Testis (tissue), 2 donors: ENCODE measurements at regions not wholly inside any gene's neighbourhood (a gene's known extent, or its start where the extent isn't known, plus 50 kb on each side); places are given as distances from the start of the nearest gene placed in this dataset.

Source experiments
- POLR2A ChIP-seq: fragments of 450-650 bp; IDR thresholded peaks from one replicate; pipeline ENCODE4 v1.6.1; 2017; ENCODE audit warnings: antibody characterized with exemption, mild to moderate bottlenecking, moderate library complexity
- TF ChIP-seq, protein P1 (sequence below), 3 experiments: fragments of 450-650 bp in 2 of 3; fragments of 200-600 bp in 1 of 3; sonication (generic) in 1 of 3; IDR thresholded peaks; one replicate each; pipeline ENCODE4 v1.5.1; 2016 to 2019; ENCODE audit warnings: antibody characterized with exemption in 3 of 3, mild to moderate bottlenecking in 2 of 3, moderate library complexity in 1 of 3

DNA sequence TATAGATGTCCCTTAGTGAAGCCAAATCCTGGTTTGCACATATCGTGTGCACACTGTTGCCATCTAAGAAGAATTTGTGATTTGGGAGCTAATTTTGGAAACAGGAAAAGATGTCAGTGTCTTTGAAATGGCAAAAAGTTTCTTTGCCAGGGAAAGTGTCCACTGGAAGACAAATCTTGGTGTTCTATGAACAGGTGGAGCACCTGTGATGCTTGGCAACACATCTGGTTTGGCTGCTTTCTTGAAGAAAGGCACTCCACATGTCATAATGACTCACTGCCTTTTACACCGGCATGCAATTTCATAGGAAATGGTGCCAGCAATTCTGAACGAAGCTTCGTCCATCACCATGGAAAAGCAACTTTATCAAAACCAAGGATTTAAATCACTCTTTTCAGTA, 1040.0 kb upstream of the MAP3K7 start:
- TF ChIP-seq, protein P1, sequence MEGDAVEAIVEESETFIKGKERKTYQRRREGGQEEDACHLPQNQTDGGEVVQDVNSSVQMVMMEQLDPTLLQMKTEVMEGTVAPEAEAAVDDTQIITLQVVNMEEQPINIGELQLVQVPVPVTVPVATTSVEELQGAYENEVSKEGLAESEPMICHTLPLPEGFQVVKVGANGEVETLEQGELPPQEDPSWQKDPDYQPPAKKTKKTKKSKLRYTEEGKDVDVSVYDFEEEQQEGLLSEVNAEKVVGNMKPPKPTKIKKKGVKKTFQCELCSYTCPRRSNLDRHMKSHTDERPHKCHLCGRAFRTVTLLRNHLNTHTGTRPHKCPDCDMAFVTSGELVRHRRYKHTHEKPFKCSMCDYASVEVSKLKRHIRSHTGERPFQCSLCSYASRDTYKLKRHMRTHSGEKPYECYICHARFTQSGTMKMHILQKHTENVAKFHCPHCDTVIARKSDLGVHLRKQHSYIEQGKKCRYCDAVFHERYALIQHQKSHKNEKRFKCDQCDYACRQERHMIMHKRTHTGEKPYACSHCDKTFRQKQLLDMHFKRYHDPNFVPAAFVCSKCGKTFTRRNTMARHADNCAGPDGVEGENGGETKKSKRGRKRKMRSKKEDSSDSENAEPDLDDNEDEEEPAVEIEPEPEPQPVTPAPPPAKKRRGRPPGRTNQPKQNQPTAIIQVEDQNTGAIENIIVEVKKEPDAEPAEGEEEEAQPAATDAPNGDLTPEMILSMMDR (IDR thresholded peaks at IDR 0.05) = no peak
- TF ChIP-seq POLR2A = no peak
